NCI-H2196 treated with DMSO at 0.1 percent for 48 hours (cell line): ENCODE measurements at regions not wholly inside any gene's neighbourhood (a gene's known extent, or its start where the extent isn't known, plus 50 kb on each side); places are given as distances from the start of the nearest gene placed in this dataset.
"Not testable (repeated sequence)": the region's sequence is repeated elsewhere in the genome, so short reads cannot be mapped to it uniquely, and the experiment has no call there.

ENCODE experiments used
- DNase-seq: peaks from one replicate; lab custom pipeline; 2025; ENCODE audit not compliant: unreplicated experiment; lab: John Stamatoyannopoulos, UW

- no peak for DNase-seq
These were observed 320.6 kb downstream of the FOXO1 start for GRCh38 chr13:40345654-40346372.

DNA sequence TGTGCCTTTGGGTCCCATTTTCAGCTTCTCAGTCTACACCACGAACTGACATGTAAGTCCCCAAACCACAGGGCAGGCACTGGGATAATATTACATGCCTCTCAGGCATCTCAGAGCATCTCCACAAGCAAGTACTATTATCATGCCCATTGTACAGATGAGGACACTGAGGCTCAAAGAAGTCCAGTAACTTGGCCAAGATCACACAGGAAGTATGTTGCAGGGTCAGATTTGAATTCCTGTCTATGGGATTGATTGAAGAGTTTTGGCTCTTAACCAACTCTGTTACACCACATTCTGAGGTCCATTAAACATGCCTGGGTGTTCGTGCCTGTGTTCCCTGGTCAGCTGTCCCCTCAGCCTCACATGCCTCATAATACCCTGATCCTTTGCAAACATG is 319.8 kb downstream of the FOXO1 start:
- no peak for DNase-seq

DNA sequence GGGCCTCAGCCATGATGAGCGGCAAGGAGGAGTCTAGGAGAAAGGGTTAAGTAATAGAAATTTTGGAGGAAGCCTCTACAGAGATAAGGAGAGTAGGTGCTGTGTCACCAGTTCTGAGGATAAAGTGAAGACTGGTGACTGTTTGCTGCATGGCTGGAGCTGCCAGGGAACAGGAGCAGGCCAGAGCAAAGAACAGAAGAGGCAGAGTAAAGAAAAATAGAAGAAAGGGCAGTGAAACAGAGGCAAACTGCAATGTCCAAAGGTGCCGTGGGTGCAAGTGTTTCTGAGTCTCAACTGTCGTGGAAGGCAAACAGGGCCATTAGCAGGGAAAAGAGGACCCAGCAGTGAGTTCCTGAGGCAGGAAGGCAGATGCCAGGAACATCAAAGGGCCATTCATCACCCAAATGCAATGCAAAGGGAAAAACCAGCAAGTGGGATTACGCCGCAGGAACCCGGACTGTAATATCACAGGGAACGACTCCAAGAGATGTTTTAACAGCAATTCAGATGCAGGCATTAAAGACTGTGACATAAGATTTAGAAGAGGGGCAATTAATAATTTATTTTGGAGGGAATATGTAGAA is 318.3 kb downstream of the FOXO1 start:
- DNase-seq: no peak

- no peak for DNase-seq
These were observed 316.0 kb downstream of the FOXO1 start for GRCh38 chr13:40350283-40350992.

- no peak for DNase-seq
These were observed 314.7 kb downstream of the FOXO1 start for GRCh38 chr13:40351537-40352379.

- no peak for DNase-seq
These were observed 314.1 kb downstream of the FOXO1 start for GRCh38 chr13:40352380-40352778.

- no peak for DNase-seq
These were observed 313.5 kb downstream of the FOXO1 start for GRCh38 chr13:40352802-40353562.

GRCh38 chr13:40355126-40355724 is 311.2 kb downstream of the FOXO1 start:
- DNase-seq: no peak

DNA sequence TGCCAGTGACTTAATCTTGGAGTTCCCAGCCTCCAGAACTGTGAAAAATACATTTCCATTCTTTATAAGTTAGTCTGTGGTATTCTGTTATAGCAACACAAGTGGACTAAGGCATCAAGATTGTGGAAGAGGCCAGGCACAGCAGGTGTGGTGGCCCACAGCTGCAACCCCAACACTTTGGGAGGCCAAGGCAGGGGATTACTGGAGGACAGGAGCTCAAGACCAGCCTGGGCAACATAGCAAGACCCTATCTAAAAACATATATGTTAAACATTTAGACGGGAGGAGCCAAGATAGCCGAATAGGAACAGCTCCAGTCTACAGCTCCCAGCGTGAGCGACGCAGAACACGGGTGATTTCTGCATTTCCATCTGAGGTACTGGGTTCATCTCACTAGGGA is 310.4 kb downstream of the FOXO1 start:
- no peak for DNase-seq

- DNase-seq: not testable (repeated sequence)
These were observed 310.0 kb downstream of the FOXO1 start for GRCh38 chr13:40356458-40356857.

GRCh38 chr13:40362502-40362901 is 303.9 kb downstream of the FOXO1 start:
- no peak for DNase-seq

DNA sequence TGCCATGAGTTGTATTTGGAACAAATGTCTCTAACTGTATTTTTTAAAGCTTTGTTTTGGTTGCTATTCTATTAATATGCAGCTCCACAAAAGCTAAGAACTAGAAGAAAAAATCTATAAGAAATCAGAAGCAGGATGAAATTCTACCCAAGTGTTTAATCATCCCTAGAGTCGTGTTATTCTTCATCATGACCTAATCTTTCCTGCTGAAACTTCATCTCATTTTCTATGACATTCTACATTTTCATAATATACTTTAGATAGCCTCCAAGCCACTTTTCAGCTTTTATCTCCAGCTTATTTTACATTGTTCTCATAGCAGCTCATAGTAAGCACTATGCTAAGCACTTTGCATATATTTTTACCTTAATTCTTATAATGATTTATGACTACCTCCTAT is 302.8 kb downstream of the FOXO1 start:
- no peak for DNase-seq

DNA sequence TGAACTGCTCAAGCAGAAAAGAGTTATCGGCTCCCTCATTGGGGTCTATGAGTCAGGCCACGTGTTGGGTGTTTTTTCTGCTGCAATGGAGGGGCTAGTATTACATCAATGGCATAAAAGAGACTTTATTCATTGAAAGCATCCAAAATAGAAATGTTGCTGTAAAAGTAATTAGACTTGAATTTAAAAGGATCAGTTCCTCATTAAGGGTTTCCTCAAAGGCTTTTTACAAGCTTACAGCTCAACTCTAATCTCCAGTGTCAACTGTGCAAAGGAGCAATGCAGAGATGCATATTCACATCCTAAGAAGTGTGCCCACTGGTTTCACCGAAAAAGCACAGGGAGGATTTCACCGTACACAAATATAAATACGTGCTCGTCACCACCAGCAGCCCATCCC is 300.3 kb downstream of the FOXO1 start:
- DNase-seq: no peak

DNA sequence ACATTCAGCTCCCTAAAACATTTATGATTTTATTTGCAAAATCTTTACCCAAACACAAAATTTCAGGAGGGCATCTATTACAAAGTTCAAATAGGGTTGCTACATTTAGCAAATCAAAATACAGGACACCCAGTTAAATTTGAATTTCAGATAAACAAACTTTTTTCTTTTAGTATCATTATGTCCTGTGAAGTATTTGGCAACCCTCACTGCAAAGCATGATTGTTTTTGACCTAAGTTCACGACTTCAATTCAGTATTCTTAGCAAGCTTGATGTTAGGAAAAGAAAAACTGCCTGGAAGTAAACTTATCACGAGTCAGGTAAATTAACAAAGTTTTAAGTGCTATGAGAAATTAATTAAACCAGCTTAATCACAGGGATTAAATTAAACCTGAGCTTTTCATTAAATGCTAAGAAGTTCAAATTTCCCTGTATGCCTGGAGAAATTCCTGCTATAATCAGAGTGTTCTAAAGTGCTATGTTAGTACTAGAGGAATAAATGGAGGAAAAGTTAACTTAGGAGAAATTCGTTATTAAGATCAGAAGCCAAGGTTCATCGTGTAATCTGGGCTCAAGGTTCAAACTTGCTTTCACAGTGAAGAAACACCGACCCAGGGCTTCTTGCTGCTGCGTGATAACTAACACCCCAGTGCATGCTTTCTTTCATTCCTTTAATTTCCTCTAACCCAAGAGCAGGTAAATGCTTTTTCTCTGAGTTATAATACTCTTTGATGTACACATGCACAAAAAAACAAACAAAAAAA is 298.1 kb downstream of the FOXO1 start:
- no peak for DNase-seq

- DNase-seq: no peak
These were observed 295.8 kb downstream of the FOXO1 start for GRCh38 chr13:40370661-40371060.

- no peak for DNase-seq
These were observed 294.8 kb downstream of the FOXO1 start for GRCh38 chr13:40371531-40372125.

DNA sequence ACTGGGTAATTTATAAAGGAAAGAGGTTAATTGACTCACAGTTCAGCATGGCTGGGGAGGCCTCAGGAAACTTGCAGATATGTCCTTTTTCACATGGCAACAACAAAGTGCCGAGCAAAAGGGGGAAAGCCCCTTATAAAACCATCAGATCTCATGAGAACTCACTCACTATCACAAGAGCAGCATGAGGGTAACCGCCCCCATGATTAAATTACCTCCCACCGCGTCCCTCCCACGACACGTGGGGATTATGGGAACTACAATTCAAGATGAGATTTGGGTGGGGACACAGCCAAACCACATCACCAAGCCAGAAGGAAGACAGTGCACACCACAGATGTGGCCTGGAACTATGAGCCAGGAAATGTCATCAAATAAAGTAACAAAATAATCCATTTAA is 292.8 kb downstream of the FOXO1 start:
- DNase-seq: not testable (repeated sequence)

- no peak for DNase-seq
These were observed 290.8 kb downstream of the FOXO1 start for GRCh38 chr13:40375489-40376171.
